H9 (cell line): ENCODE measurements at regions not wholly inside any gene's neighbourhood (a gene's known extent, or its start where the extent isn't known, plus 50 kb on each side); places are given as distances from the start of the nearest gene placed in this dataset.

Experiments
- DNase-seq: peaks from one replicate; pipeline ENCODE4 v3.0.0-alpha.2; 2017
- H2AFZ ChIP-seq: one replicate; pipeline ENCODE4 v1.6.1; 2013; ENCODE audit warnings: mild to moderate bottlenecking, low read length, control low read depth, moderate library complexity
- H2AK5ac ChIP-seq: 2 replicates; pipeline ENCODE4 v1.6.1; 2013; ENCODE audit warnings: low read length, control low read depth, mixed read lengths; ENCODE audit not compliant: insufficient read length
- H2BK120ac ChIP-seq: one replicate; pipeline ENCODE4 v1.6.1; 2013; ENCODE audit warnings: low read depth, mild to moderate bottlenecking, low read length, control low read depth, inconsistent platforms; ENCODE audit not compliant: poor library complexity, severe bottlenecking
- H2BK12ac ChIP-seq: 2 replicates; pipeline ENCODE4 v1.6.1; 2013; ENCODE audit warnings: low read length, control low read depth, mixed read lengths, low read depth; ENCODE audit not compliant: insufficient read length
- H2BK15ac ChIP-seq: 2 replicates; pipeline ENCODE4 v1.6.1; 2013; ENCODE audit warnings: low read depth, low read length, control low read depth
- H2BK20ac ChIP-seq: one replicate; pipeline ENCODE4 v1.6.1; 2013; ENCODE audit warnings: low read depth, mild to moderate bottlenecking, low read length, control low read depth, inconsistent platforms; ENCODE audit not compliant: poor library complexity, severe bottlenecking
- H2BK5ac ChIP-seq: 2 replicates; pipeline ENCODE4 v1.6.1; 2013; ENCODE audit warnings: low read length, control low read depth, mixed read lengths; ENCODE audit not compliant: insufficient read length
- H3K14ac ChIP-seq: 2 replicates; pipeline ENCODE4 v1.6.1; 2013; ENCODE audit warnings: low read length, control low read depth; ENCODE audit not compliant: insufficient read depth
- H3K18ac ChIP-seq: 2 replicates; pipeline ENCODE4 v1.6.1; 2013; ENCODE audit warnings: low read depth, mild to moderate bottlenecking, mixed read lengths, low read length, control low read depth; ENCODE audit not compliant: insufficient read length
- H3K23ac ChIP-seq: 2 replicates; pipeline ENCODE4 v1.6.1; 2013; ENCODE audit warnings: low read length, control low read depth, mixed read lengths, low read depth; ENCODE audit not compliant: insufficient read length
- H3K23me2 ChIP-seq: 2 replicates; pipeline ENCODE4 v1.6.1; 2013; ENCODE audit warnings: low read depth, mild to moderate bottlenecking, mixed read lengths, low read length, control low read depth; ENCODE audit not compliant: insufficient read length, poor library complexity, severe bottlenecking
- H3K27ac ChIP-seq: 2 replicates; pipeline ENCODE4 v1.5.1; 2013; ENCODE audit warnings: low read length, control low read depth, mixed read lengths, low read depth; ENCODE audit not compliant: insufficient read length
- H3K27me3 ChIP-seq: 2 replicates; pipeline ENCODE4 v1.6.1; 2013; ENCODE audit warnings: low read length, control low read depth, inconsistent platforms; ENCODE audit not compliant: insufficient read depth
- H3K4ac ChIP-seq: 2 replicates; pipeline ENCODE4 v1.6.1; 2013; ENCODE audit warnings: low read depth, mild to moderate bottlenecking, control low read depth, inconsistent platforms, low read length, moderate library complexity
- H3K4me1 ChIP-seq: 2 replicates; pipeline ENCODE4 v1.6.1; 2013; ENCODE audit warnings: low read length, control low read depth, inconsistent platforms; ENCODE audit not compliant: insufficient read depth
- H3K4me2 ChIP-seq: 2 replicates; pipeline ENCODE4 v1.6.1; 2013; ENCODE audit warnings: low read length, control low read depth, mixed read lengths; ENCODE audit not compliant: insufficient read length, insufficient read depth
- H3K56ac ChIP-seq: 2 replicates; pipeline ENCODE4 v1.6.1; 2013; ENCODE audit warnings: low read depth, mild to moderate bottlenecking, mixed read lengths, low read length, control low read depth; ENCODE audit not compliant: insufficient read length
- H3K79me1 ChIP-seq: 2 replicates; pipeline ENCODE4 v1.6.1; 2013; ENCODE audit warnings: low read depth, mild to moderate bottlenecking, moderate library complexity, low read length, control low read depth, inconsistent platforms; ENCODE audit not compliant: insufficient read depth, poor library complexity, severe bottlenecking
- H3K79me2 ChIP-seq: 2 replicates; pipeline ENCODE4 v1.6.1; 2013; ENCODE audit warnings: low read length, control low read depth, inconsistent platforms; ENCODE audit not compliant: insufficient read depth
- H3K9ac ChIP-seq: 2 replicates; pipeline ENCODE4 v1.6.1; 2013; ENCODE audit warnings: low read length, control low read depth, mixed read lengths; ENCODE audit not compliant: insufficient read length; ENCODE audit errors: extremely low read depth
- H3K9me3 ChIP-seq: one replicate; pipeline ENCODE4 v1.6.1; 2013; ENCODE audit warnings: low read depth, low read length, inconsistent platforms; ENCODE audit not compliant: control insufficient read depth
- H3T11ph ChIP-seq: one replicate; pipeline ENCODE4 v1.6.1; 2013; ENCODE audit warnings: mild to moderate bottlenecking, low read length, control low read depth, inconsistent platforms
- H4K20me1 ChIP-seq: one replicate; pipeline ENCODE4 v1.6.1; 2013; ENCODE audit not compliant: control insufficient read depth, insufficient read length, insufficient read depth
- H4K5ac ChIP-seq: 2 replicates; pipeline ENCODE4 v1.6.1; 2013; ENCODE audit warnings: low read depth, mild to moderate bottlenecking, mixed read lengths, low read length, control low read depth; ENCODE audit not compliant: insufficient read length
- H4K8ac ChIP-seq: replicated peaks from 2 replicates; pipeline ENCODE4 v1.6.1; 2013; ENCODE audit warnings: low read length, control low read depth, mixed read lengths, low read depth; ENCODE audit not compliant: insufficient read length
- H4K91ac ChIP-seq: 2 replicates; pipeline ENCODE4 v1.6.1; 2013; ENCODE audit warnings: low read depth, mild to moderate bottlenecking, moderate library complexity, mixed read lengths, low read length, control low read depth; ENCODE audit not compliant: insufficient read length
- H3K27ac Mint-ChIP-seq, 3 experiments: 2 replicates in 2 of 3; 3 replicates in 1 of 3; pipeline ENCODE4 v1.8.0; 2020 to 2021; ENCODE audit warnings: mixed read lengths in 3 of 3, mild to moderate bottlenecking in 1 of 3, moderate library complexity in 1 of 3
- H3K27me3 Mint-ChIP-seq: 2 replicates; pipeline ENCODE4 v1.8.0; 2021; ENCODE audit warnings: low read depth, mild to moderate bottlenecking, moderate library complexity, mixed read lengths
- H3K36me3 Mint-ChIP-seq, 3 experiments: 2 replicates in 2 of 3; 3 replicates in 1 of 3; pipeline ENCODE4 v1.8.0; 2020 to 2021; ENCODE audit warnings: low read depth in 3 of 3, mixed read lengths in 3 of 3; ENCODE audit not compliant: insufficient read depth in 1 of 3
- H3K4me1 Mint-ChIP-seq, 2 experiments: 2 replicates each; pipeline ENCODE4 v1.8.0; 2020; ENCODE audit warnings: mixed read lengths in 2 of 2
- H3K4me3 Mint-ChIP-seq, 2 experiments: 2 replicates in 1 of 2; 3 replicates in 1 of 2; pipeline ENCODE4 v1.8.0; 2020 to 2021; ENCODE audit warnings: mild to moderate bottlenecking in 2 of 2, mixed read lengths in 2 of 2, moderate library complexity in 1 of 2
- H3K9me3 Mint-ChIP-seq, 2 experiments: 2 replicates in 1 of 2; 3 replicates in 1 of 2; pipeline ENCODE4 v1.8.0; 2020; ENCODE audit warnings: mild to moderate bottlenecking in 2 of 2, mixed read lengths in 2 of 2, moderate library complexity in 1 of 2
- CTCF ChIP-seq: fragments of 200-600 bp; sonication (generic); conservative IDR thresholded peaks from 3 replicates; pipeline ENCODE4 v1.8.0; 2021; ENCODE audit warnings: antibody characterized with exemption, mild to moderate bottlenecking
- WGBS: extraction: QIAGEN DNeasy Blood & Tissue Kit; methylation state at CpG from one replicate; pipeline ENCODE4 v1.1.7; 2013; ENCODE audit warnings: missing lambda C conversion rate, low lambda C conversion rate, mixed read lengths; ENCODE audit not compliant: insufficient read length; ENCODE audit errors: extremely low coverage; 5-methylcytosine and 5-hydroxymethylcytosine counted together

- Mint-ChIP-seq H3K27me3 (peaks cover 17% of the 10 kb centered on the region), H3K4me3 (peak overlapping the region in 1 of 2 experiments; percentile 1; a peak in 2 of 5 replicates), H3K4me1 (peaks cover 0 to 5% of the 10 kb centered on the region in 2 experiments; a peak in 2 of 4 replicates), H3K36me3 (0 out of 7 replicates have a peak, but pooled peaks cover 0 to 1% (median 0%) of the 10 kb centered on the region in 3 experiments), H3K27ac (0 out of 7 replicates have a peak overlapping the region, but pooled peaks of 1 of the 3 experiments have one; percentile 40), H3K9me3 (no peaks in the 10 kb centered on the region; a peak in 2 of 5 replicates)
- Histone ChIP-seq H4K91ac (no peak overlapping the region), H3K9ac (no peak overlapping the region), H2AK5ac (no peak overlapping the region), H2BK15ac (no peak overlapping the region), H3K79me2 (no peaks in the 10 kb centered on the region), H3K9me3 (no peaks in the 10 kb centered on the region), H3K27ac (no peak overlapping the region), H3K4me1 (no peaks in the 10 kb centered on the region), H2BK12ac (no peak overlapping the region), H3K4me2 (no peak overlapping the region), H3K23ac (no peak overlapping the region), H2BK20ac (no peak overlapping the region), H4K20me1 (no peaks in the 10 kb centered on the region), H3K18ac (no peak overlapping the region), H2AFZ (no peak overlapping the region), H4K8ac (no peak overlapping the region), H2BK120ac (no peak overlapping the region), H3K56ac (no peak overlapping the region), H3K27me3 (no peaks in the 10 kb centered on the region), H3K23me2 (no peaks in the 10 kb centered on the region), H3K14ac (no peak overlapping the region), H2BK5ac (no peak overlapping the region), H3K79me1 (no peaks in the 10 kb centered on the region), H3T11ph (no peak overlapping the region), H3K4ac (no peak overlapping the region), H4K5ac (no peak overlapping the region)
- WGBS: 100% methylated on average over 1 of the region's 1 CpG
- TF ChIP-seq CTCF: no peak
- no peak for DNase-seq
Observed at GRCh38 chr14:104472073-104472472, 107.5 kb upstream of the C14orf180 start.
